Stimulated activated CD4-positive, alpha-beta T cell treated with anti-CD3 and anti-CD28 coated beads, Interleukin-4, amount 100 ng/mL, for 1 hour (primary cell): ENCODE measurements at regions not wholly inside any gene's neighbourhood (a gene's known extent, or its start where the extent isn't known, plus 50 kb on each side); places are given as distances from the start of the nearest gene placed in this dataset.

ENCODE experiments used
- DNase-seq: peaks from one replicate; pipeline ENCODE4 v3.0.0-alpha.2; 2020

GRCh38 chr1:168920456-168921094 is 185.9 kb upstream of the ATP1B1 start:
- DNase-seq, result no peak

GRCh38 chr1:168921629-168922028 is 184.9 kb upstream of the ATP1B1 start:
- no peak for DNase-seq

GRCh38 chr1:168923521-168924136 is 182.9 kb upstream of the ATP1B1 start:
- DNase-seq, result no peak

GRCh38 chr1:168924976-168925375 is 181.5 kb upstream of the ATP1B1 start:
- DNase-seq, result no peak

GRCh38 chr1:168926236-168926635 is 180.3 kb upstream of the ATP1B1 start:
- no peak for DNase-seq

GRCh38 chr1:168932539-168932938 is 174.0 kb upstream of the ATP1B1 start:
- DNase-seq, result no peak

GRCh38 chr1:168933141-168933805 is 173.2 kb upstream of the ATP1B1 start:
- DNase-seq, result no peak

- no peak for DNase-seq
Observed at GRCh38 chr1:168939110-168939946, 167.2 kb upstream of the ATP1B1 start.

- DNase-seq, result no peak
Observed at GRCh38 chr1:168939947-168940223, 166.6 kb upstream of the ATP1B1 start.

GRCh38 chr1:168941640-168942039 is 164.8 kb upstream of the ATP1B1 start:
- DNase-seq, result no peak

GRCh38 chr1:168942165-168942564 is 164.3 kb upstream of the ATP1B1 start:
- DNase-seq, result no peak

GRCh38 chr1:168945870-168946269 is 160.6 kb upstream of the ATP1B1 start:
- no peak for DNase-seq

- no peak for DNase-seq
Observed at GRCh38 chr1:168947041-168947440, 159.4 kb upstream of the ATP1B1 start.

GRCh38 chr1:168949672-168950071 is 156.8 kb upstream of the ATP1B1 start:
- DNase-seq, result no peak

GRCh38 chr1:168957818-168958217 is 148.7 kb upstream of the ATP1B1 start:
- DNase-seq, result no peak

- no peak for DNase-seq
Observed at GRCh38 chr1:168958562-168959289, 147.8 kb upstream of the ATP1B1 start.

GRCh38 chr1:168959382-168959781 is 147.1 kb upstream of the ATP1B1 start:
- no peak for DNase-seq

- no peak for DNase-seq
Observed at GRCh38 chr1:168960114-168960513, 146.4 kb upstream of the ATP1B1 start.

GRCh38 chr1:168960595-168960994 is 145.9 kb upstream of the ATP1B1 start:
- DNase-seq, result no peak

GRCh38 chr1:168963601-168964000 is 142.9 kb upstream of the ATP1B1 start:
- no peak for DNase-seq

GRCh38 chr1:168964478-168964877 is 142.0 kb upstream of the ATP1B1 start:
- no peak for DNase-seq

GRCh38 chr1:168966217-168966616 is 140.3 kb upstream of the ATP1B1 start:
- DNase-seq, result no peak

- DNase-seq, result no peak
Observed at GRCh38 chr1:168966636-168967035, 139.9 kb upstream of the ATP1B1 start.
